Endothelial cell (in vitro differentiated cells): ENCODE measurements at regions not wholly inside any gene's neighbourhood (a gene's known extent, or its start where the extent isn't known, plus 50 kb on each side); places are given as distances from the start of the nearest gene placed in this dataset.
A peak's percentile ranks its signal among the peaks of the same experiment; 100 is the strongest.

ENCODE experiments used
- DNase-seq: peaks from one replicate; pipeline ENCODE4 v3.0.0; 2021; ENCODE audit warnings: low spot score
- H3K27ac Mint-ChIP-seq: one replicate; pipeline ENCODE4 v1.8.0; 2021; ENCODE audit warnings: mixed read lengths, inconsistent platforms; ENCODE audit not compliant: unreplicated experiment
- H3K27me3 Mint-ChIP-seq: one replicate; pipeline ENCODE4 v1.8.0; 2021; ENCODE audit warnings: mild to moderate bottlenecking, moderate library complexity, mixed read lengths, inconsistent platforms; ENCODE audit not compliant: unreplicated experiment
- H3K36me3 Mint-ChIP-seq: one replicate; pipeline ENCODE4 v1.8.0; 2021; ENCODE audit warnings: mild to moderate bottlenecking, low read depth, mixed read lengths, inconsistent platforms; ENCODE audit not compliant: unreplicated experiment
- H3K4me1 Mint-ChIP-seq: one replicate; pipeline ENCODE4 v1.8.0; 2021; ENCODE audit warnings: mild to moderate bottlenecking, mixed read lengths, inconsistent platforms; ENCODE audit not compliant: unreplicated experiment
- H3K4me3 Mint-ChIP-seq: one replicate; pipeline ENCODE4 v1.8.0; 2021; ENCODE audit warnings: mild to moderate bottlenecking, mixed read lengths, inconsistent platforms; ENCODE audit not compliant: unreplicated experiment
- H3K9me3 Mint-ChIP-seq: one replicate; pipeline ENCODE4 v1.8.0; 2021; ENCODE audit warnings: mixed read lengths, inconsistent platforms; ENCODE audit not compliant: unreplicated experiment
- CTCF ChIP-seq: fragments of 200-600 bp; sonication (generic); IDR thresholded peaks from one replicate; pipeline ENCODE4 v1.5.0; 2021; ENCODE audit warnings: antibody characterized with exemption; ENCODE audit not compliant: unreplicated experiment

GRCh38 chr12:127515941-127516340 lies 751.0 kb upstream of the TMEM132C start:
- Mint-ChIP-seq H3K4me1 (no peaks in the 10 kb centered on the region), H3K27ac (no peak overlapping the region), H3K4me3 (no peak overlapping the region), H3K27me3 (peaks cover 2% of the 10 kb centered on the region), H3K9me3 (peaks cover 8% of the 10 kb centered on the region), H3K36me3 (no peaks in the 10 kb centered on the region)
- TF ChIP-seq CTCF, result no peak
- DNase-seq, result no peak

- no peaks in the 10 kb centered on the region for H3K36me3 Mint-ChIP-seq
- DNase-seq, result no peak
- TF ChIP-seq CTCF, result no peak
- no peak overlapping the region for H3K4me3 Mint-ChIP-seq
- H3K4me1 Mint-ChIP-seq, result no peaks in the 10 kb centered on the region
- peaks cover 2% of the 10 kb centered on the region for H3K27me3 Mint-ChIP-seq
- H3K9me3 Mint-ChIP-seq, result peaks cover 10% of the 10 kb centered on the region
- no peak overlapping the region for H3K27ac Mint-ChIP-seq
Measured at GRCh38 chr12:127516467-127516866, 750.5 kb upstream of the TMEM132C start.

DNA sequence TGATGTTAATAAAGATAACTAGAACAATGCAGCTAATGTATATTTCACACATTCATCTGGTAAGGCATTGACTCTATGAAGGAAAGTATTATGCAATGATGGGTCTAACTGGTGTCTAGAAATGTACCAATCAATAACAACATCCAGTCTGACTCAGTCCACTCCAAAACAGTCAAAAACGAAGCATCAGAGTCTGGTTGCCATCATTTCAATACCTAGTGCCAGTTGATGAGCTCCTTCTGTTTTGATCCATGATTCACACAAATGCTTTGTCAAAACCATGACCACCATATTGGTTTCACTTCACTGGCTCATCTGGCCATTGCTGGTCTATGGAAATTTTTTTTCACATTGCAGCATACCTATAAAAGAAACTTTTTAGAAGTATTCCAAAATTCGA lies 747.2 kb upstream of the TMEM132C start:
- no peak for TF ChIP-seq CTCF
- Mint-ChIP-seq H3K27me3 (peaks cover 4% of the 10 kb centered on the region), H3K9me3 (peaks cover 25% of the 10 kb centered on the region), H3K4me3 (no peak overlapping the region), H3K4me1 (no peaks in the 10 kb centered on the region), H3K27ac (no peak overlapping the region), H3K36me3 (no peaks in the 10 kb centered on the region)
- DNase-seq, result no peak

- no peak overlapping the region for H3K4me3 Mint-ChIP-seq
- no peak for DNase-seq
- H3K27me3 Mint-ChIP-seq, result peaks cover 5% of the 10 kb centered on the region
- H3K27ac Mint-ChIP-seq, result no peak overlapping the region
- H3K36me3 Mint-ChIP-seq, result peaks cover 4% of the 10 kb centered on the region
- TF ChIP-seq CTCF, result peak; percentile 14
- H3K4me1 Mint-ChIP-seq, result no peaks in the 10 kb centered on the region
- peaks cover 27% of the 10 kb centered on the region for H3K9me3 Mint-ChIP-seq
Measured at GRCh38 chr12:127526925-127527324, 740.0 kb upstream of the TMEM132C start.

GRCh38 chr12:127528551-127528950 lies 738.4 kb upstream of the TMEM132C start:
- TF ChIP-seq CTCF, result no peak
- H3K36me3 Mint-ChIP-seq, result peaks cover 4% of the 10 kb centered on the region
- no peaks in the 10 kb centered on the region for H3K4me1 Mint-ChIP-seq
- no peak overlapping the region for H3K4me3 Mint-ChIP-seq
- DNase-seq, result no peak
- peaks cover 19% of the 10 kb centered on the region for H3K9me3 Mint-ChIP-seq
- H3K27ac Mint-ChIP-seq, result no peak overlapping the region
- H3K27me3 Mint-ChIP-seq, result peaks cover 5% of the 10 kb centered on the region
